HEK293 (cell line): ENCODE measurements at regions not wholly inside any gene's neighbourhood (a gene's known extent, or its start where the extent isn't known, plus 50 kb on each side); places are given as distances from the start of the nearest gene placed in this dataset.

ENCODE experiments used
- CTCF ChIA-PET: fragments of 350-600 bp; formaldehyde crosslinking; extraction: SDS; loops from one replicate; lab custom pipeline; 2021; ENCODE audit warnings: antibody characterized with exemption; lab: Yijun Ruan, JAX
- POLR2A ChIA-PET: fragments of 300-600 bp; formaldehyde crosslinking; extraction: SDS; loops from one replicate; lab custom pipeline; 2020; ENCODE audit warnings: antibody characterized with exemption, inconsistent platforms; lab: Yijun Ruan, JAX
- H3K27ac ChIP-seq: fragments of 200-500 bp; sonication (Bioruptor generic); 2 replicates; pipeline ENCODE4 v1.5.1; 2014; ENCODE audit warnings: low read depth, low read length, control low read depth, inconsistent platforms; ENCODE audit errors: extremely low read depth
- H3K36me3 ChIP-seq, 2 experiments: fragments of 200-500 bp in 1 of 2; sonication (Bioruptor generic) in 1 of 2; 1 replicate in 1 of 2; 2 replicates in 1 of 2; pipeline ENCODE4 v1.5.1; 2014 to 2017; ENCODE audit warnings: inconsistent platforms in 2 of 2, low read length in 2 of 2; ENCODE audit not compliant: control insufficient read depth in 2 of 2, insufficient read depth in 1 of 2
- H3K4me1 ChIP-seq: fragments of 200-500 bp; sonication (Bioruptor generic); 2 replicates; pipeline ENCODE4 v1.5.1; 2014; ENCODE audit warnings: mild to moderate bottlenecking, low read length, inconsistent platforms; ENCODE audit not compliant: control insufficient read depth, insufficient read depth
- H3K4me3 ChIP-seq: 2 replicates; pipeline ENCODE4 v1.5.1; 2011; ENCODE audit warnings: low read depth, mild to moderate bottlenecking, control low read depth, low read length, moderate library complexity
- H3K9me3 ChIP-seq: fragments of 200-500 bp; sonication (Bioruptor generic); 2 replicates; pipeline ENCODE4 v1.5.1; 2014; ENCODE audit warnings: low read depth, low read length, inconsistent platforms; ENCODE audit not compliant: control insufficient read depth, insufficient read depth
- KLF9 ChIP-seq: fragments of 450-650 bp; formaldehyde crosslinking; IDR thresholded peaks from 2 replicates; pipeline ENCODE4 v1.5.1; 2016; ENCODE audit warnings: missing biosample characterization, missing genetic modification characterization, low read depth
- PBX3 ChIP-seq: sonication (generic); formaldehyde crosslinking; IDR thresholded peaks from 2 replicates; pipeline ENCODE4 v1.8.1; 2022; ENCODE audit warnings: mild to moderate bottlenecking, moderate library complexity, missing genetic modification reagents
- PRDM1 ChIP-seq: fragments of 450-650 bp; formaldehyde crosslinking; IDR thresholded peaks from 2 replicates; pipeline ENCODE4; 2016; ENCODE audit warnings: missing biosample characterization, missing genetic modification characterization
- TCF7L2 ChIP-seq: IDR thresholded peaks from 2 replicates; pipeline ENCODE4 v1.6.1; 2011; ENCODE audit warnings: low read depth, mild to moderate bottlenecking, inconsistent platforms, low read length, moderate library complexity, borderline replicate concordance
- WT1 ChIP-seq: fragments of 450-650 bp; formaldehyde crosslinking; IDR thresholded peaks from 2 replicates; pipeline ENCODE4 v1.5.1; 2016; ENCODE audit warnings: missing biosample characterization, missing genetic modification characterization
- ZBTB48 ChIP-seq: fragments of 450-650 bp; formaldehyde crosslinking; IDR thresholded peaks from 2 replicates; pipeline ENCODE4 v1.5.1; 2016; ENCODE audit warnings: missing biosample characterization, missing genetic modification characterization
- ZNF10 ChIP-seq: fragments of 450-650 bp; formaldehyde crosslinking; IDR thresholded peaks from 2 replicates; pipeline ENCODE4 v1.5.1; 2017; ENCODE audit warnings: missing biosample characterization, missing genetic modification characterization
- ZNF133 ChIP-seq: fragments of 450-650 bp; formaldehyde crosslinking; IDR thresholded peaks from 2 replicates; pipeline ENCODE4 v1.5.1; 2016; ENCODE audit warnings: missing biosample characterization, missing genetic modification characterization
- ZNF138 ChIP-seq: fragments of 450-650 bp; formaldehyde crosslinking; IDR thresholded peaks from 2 replicates; pipeline ENCODE4 v1.5.1; 2016; ENCODE audit warnings: missing biosample characterization, missing genetic modification characterization, borderline replicate concordance
- ZNF175 ChIP-seq: fragments of 450-650 bp; formaldehyde crosslinking; IDR thresholded peaks from 2 replicates; pipeline ENCODE4 v1.5.1; 2016; ENCODE audit warnings: missing biosample characterization, missing genetic modification characterization
- ZNF2 ChIP-seq: fragments of 450-650 bp; formaldehyde crosslinking; IDR thresholded peaks from 2 replicates; pipeline ENCODE4 v1.5.1; 2016; ENCODE audit warnings: missing biosample characterization, missing genetic modification characterization
- ZNF274 ChIP-seq, 2 experiments: fragments of 200-500 bp in 1 of 2; fragments of 450-650 bp in 1 of 2; sonication (Bioruptor generic) in 1 of 2; formaldehyde crosslinking in 1 of 2; IDR thresholded peaks; 2 replicates each; pipeline versions ENCODE4 v1.5.1 to v1.6.1; 2014 to 2016; ENCODE audit warnings: borderline replicate concordance in 1 of 2, inconsistent platforms in 1 of 2, low read length in 1 of 2, missing biosample characterization in 1 of 2, missing genetic modification characterization in 1 of 2
- ZNF292 ChIP-seq: fragments of 450-650 bp; formaldehyde crosslinking; IDR thresholded peaks from 2 replicates; pipeline ENCODE4 v1.5.1; 2016; ENCODE audit warnings: low read depth, missing biosample characterization, missing genetic modification characterization, borderline replicate concordance
- ZNF354C ChIP-seq: fragments of 450-650 bp; formaldehyde crosslinking; IDR thresholded peaks from 2 replicates; pipeline ENCODE4 v1.5.1; 2016; ENCODE audit warnings: missing biosample characterization, missing genetic modification characterization, low read depth, borderline replicate concordance
- ZNF398 ChIP-seq: fragments of 450-650 bp; formaldehyde crosslinking; IDR thresholded peaks from 2 replicates; pipeline ENCODE4 v1.5.1; 2017; ENCODE audit warnings: missing biosample characterization, missing genetic modification characterization
- ZNF518A ChIP-seq: fragments of 450-650 bp; formaldehyde crosslinking; conservative IDR thresholded peaks from 2 replicates; pipeline ENCODE4 v1.5.1; 2016; ENCODE audit warnings: low read depth, missing biosample characterization, missing genetic modification characterization
- ZNF548 ChIP-seq: fragments of 450-650 bp; formaldehyde crosslinking; IDR thresholded peaks from 2 replicates; pipeline ENCODE4 v1.5.1; 2016; ENCODE audit warnings: missing biosample characterization, missing genetic modification characterization
- ZNF555 ChIP-seq: fragments of 450-650 bp; formaldehyde crosslinking; conservative IDR thresholded peaks from 2 replicates; pipeline ENCODE4 v1.5.1; 2017; ENCODE audit warnings: missing biosample characterization, mild to moderate bottlenecking, missing genetic modification characterization, inconsistent platforms
- ZNF580 ChIP-seq: fragments of 450-650 bp; formaldehyde crosslinking; IDR thresholded peaks from 2 replicates; pipeline ENCODE4 v1.5.1; 2016; ENCODE audit warnings: missing biosample characterization, missing genetic modification characterization
- ZNF600 ChIP-seq: fragments of 450-650 bp; formaldehyde crosslinking; IDR thresholded peaks from 2 replicates; pipeline ENCODE4 v1.5.1; 2016; ENCODE audit warnings: missing biosample characterization, missing genetic modification characterization
- ZNF777 ChIP-seq: fragments of 450-650 bp; formaldehyde crosslinking; IDR thresholded peaks from 2 replicates; pipeline ENCODE4 v1.5.1; 2017; ENCODE audit warnings: missing biosample characterization, missing genetic modification characterization, borderline replicate concordance
- ZNF785 ChIP-seq: fragments of 450-650 bp; formaldehyde crosslinking; IDR thresholded peaks from 2 replicates; pipeline ENCODE4 v1.5.1; 2016; ENCODE audit warnings: missing biosample characterization, missing genetic modification characterization
- ZNF792 ChIP-seq: fragments of 450-650 bp; formaldehyde crosslinking; IDR thresholded peaks from 2 replicates; pipeline ENCODE4 v1.5.1; 2016; ENCODE audit warnings: missing biosample characterization, missing genetic modification characterization
- ZNF837 ChIP-seq: fragments of 450-650 bp; formaldehyde crosslinking; IDR thresholded peaks from 2 replicates; pipeline ENCODE4 v1.5.1; 2016; ENCODE audit warnings: missing biosample characterization, missing genetic modification characterization
- ZSCAN16 ChIP-seq: fragments of 450-650 bp; formaldehyde crosslinking; IDR thresholded peaks from 2 replicates; pipeline ENCODE4 v1.5.1; 2016; ENCODE audit warnings: missing biosample characterization, missing genetic modification characterization
- TF ChIP-seq, protein P1 (sequence below): fragments of 450-650 bp; formaldehyde crosslinking; IDR thresholded peaks from 2 replicates; pipeline ENCODE4 v1.5.1; 2016; ENCODE audit warnings: missing biosample characterization, missing genetic modification characterization

GRCh38 chr15:39459548-39459947 is 121.3 kb upstream of the THBS1 start:
- no peaks in the 10 kb centered on the region for H3K36me3 ChIP-seq
- POLR2A ChIA-PET: no interaction called here
- TF ChIP-seq ZSCAN16: no peak
- TF ChIP-seq ZNF292 (tag by site-specific recombination): no peak
- TF ChIP-seq ZNF792 (tag by site-specific recombination): no peak
- no peak for TF ChIP-seq ZBTB48 (tag by site-specific recombination)
- TF ChIP-seq PRDM1: no peak
- TF ChIP-seq TCF7L2: no peak
- TF ChIP-seq WT1 (tag by site-specific recombination): no peak
- no peak for TF ChIP-seq ZNF2 (tag by site-specific recombination)
- no peak for TF ChIP-seq ZNF138 (tag by site-specific recombination)
- no peak for TF ChIP-seq ZNF274 (IDR thresholded peaks at IDR 0.05; ENCODE audit: low read length)
- no peak for TF ChIP-seq ZNF274 (tag by site-specific recombination; IDR thresholded peaks at IDR 0.05; ENCODE audit: borderline replicate concordance)
- no peak for TF ChIP-seq ZNF10 (tag by site-specific recombination)
- TF ChIP-seq ZNF580 (tag by site-specific recombination): no peak
- TF ChIP-seq, all 188 proteins: peak for 0
- Histone ChIP-seq H3K27ac (no peak overlapping the region), H3K4me3 (no peak overlapping the region), H3K9me3 (no peaks in the 10 kb centered on the region), H3K4me1 (no peaks in the 10 kb centered on the region)
- CTCF ChIA-PET: no interaction called here

GRCh38 chr15:39460748-39461147 is 120.1 kb upstream of the THBS1 start:
- ChIA-PET CTCF (no interaction called here), POLR2A (interaction anchor here (0.8 kb wide), 1 partner anchor 120 kb away, joined by 3 read pairs; the partner anchor contains the start of gene THBS1)
- no peak overlapping the region for H3K27ac ChIP-seq
- H3K36me3 ChIP-seq: no peaks in the 10 kb centered on the region
- H3K9me3 ChIP-seq: no peaks in the 10 kb centered on the region
- H3K4me3 ChIP-seq: no peak overlapping the region
- no peaks in the 10 kb centered on the region for H3K4me1 ChIP-seq
- TF ChIP-seq ZNF10 (tag by site-specific recombination): no peak
- TF ChIP-seq, protein P1, sequence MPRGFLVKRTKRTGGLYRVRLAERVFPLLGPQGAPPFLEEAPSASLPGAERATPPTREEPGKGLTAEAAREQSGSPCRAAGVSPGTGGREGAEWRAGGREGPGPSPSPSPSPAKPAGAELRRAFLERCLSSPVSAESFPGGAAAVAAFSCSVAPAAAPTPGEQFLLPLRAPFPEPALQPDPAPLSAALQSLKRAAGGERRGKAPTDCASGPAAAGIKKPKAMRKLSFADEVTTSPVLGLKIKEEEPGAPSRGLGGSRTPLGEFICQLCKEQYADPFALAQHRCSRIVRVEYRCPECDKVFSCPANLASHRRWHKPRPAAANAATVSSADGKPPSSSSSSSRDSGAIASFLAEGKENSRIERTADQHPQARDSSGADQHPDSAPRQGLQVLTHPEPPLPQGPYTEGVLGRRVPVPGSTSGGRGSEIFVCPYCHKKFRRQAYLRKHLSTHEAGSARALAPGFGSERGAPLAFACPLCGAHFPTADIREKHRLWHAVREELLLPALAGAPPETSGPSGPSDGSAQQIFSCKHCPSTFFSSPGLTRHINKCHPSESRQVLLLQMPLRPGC (tag by site-specific recombination): no peak
- TF ChIP-seq WT1 (tag by site-specific recombination): no peak
- TF ChIP-seq ZNF133 (tag by site-specific recombination): no peak
- no peak for TF ChIP-seq ZNF837 (tag by site-specific recombination)
- TF ChIP-seq ZNF175: no peak
- TF ChIP-seq ZNF398: no peak
- no peak for TF ChIP-seq ZNF555 (tag by site-specific recombination)
- TF ChIP-seq ZNF518A (tag by site-specific recombination): no peak
- no peak for TF ChIP-seq ZNF777 (tag by site-specific recombination)
- no peak for TF ChIP-seq PBX3 (CRISPR knock-in tag)
- TF ChIP-seq KLF9: no peak
- TF ChIP-seq ZNF600 (tag by site-specific recombination): no peak
- no peak for TF ChIP-seq ZNF354C
- TF ChIP-seq ZNF548: no peak
- TF ChIP-seq ZNF785 (tag by site-specific recombination): no peak
- no peak for TF ChIP-seq ZBTB48 (tag by site-specific recombination)
